Erythroblast (primary cell): ENCODE measurements at regions not wholly inside any gene's neighbourhood (a gene's known extent, or its start where the extent isn't known, plus 50 kb on each side); places are given as distances from the start of the nearest gene placed in this dataset.

Source experiments
- GATA1 ChIP-seq: IDR thresholded peaks from 2 replicates; pipeline ENCODE4 v1.6.1; 2011; ENCODE audit warnings: low read depth, mild to moderate bottlenecking, control low read depth, low read length, moderate library complexity
- POLR2A ChIP-seq: IDR thresholded peaks from 2 replicates; pipeline ENCODE4 v1.6.1; 2011; ENCODE audit warnings: mild to moderate bottlenecking, low read length

DNA sequence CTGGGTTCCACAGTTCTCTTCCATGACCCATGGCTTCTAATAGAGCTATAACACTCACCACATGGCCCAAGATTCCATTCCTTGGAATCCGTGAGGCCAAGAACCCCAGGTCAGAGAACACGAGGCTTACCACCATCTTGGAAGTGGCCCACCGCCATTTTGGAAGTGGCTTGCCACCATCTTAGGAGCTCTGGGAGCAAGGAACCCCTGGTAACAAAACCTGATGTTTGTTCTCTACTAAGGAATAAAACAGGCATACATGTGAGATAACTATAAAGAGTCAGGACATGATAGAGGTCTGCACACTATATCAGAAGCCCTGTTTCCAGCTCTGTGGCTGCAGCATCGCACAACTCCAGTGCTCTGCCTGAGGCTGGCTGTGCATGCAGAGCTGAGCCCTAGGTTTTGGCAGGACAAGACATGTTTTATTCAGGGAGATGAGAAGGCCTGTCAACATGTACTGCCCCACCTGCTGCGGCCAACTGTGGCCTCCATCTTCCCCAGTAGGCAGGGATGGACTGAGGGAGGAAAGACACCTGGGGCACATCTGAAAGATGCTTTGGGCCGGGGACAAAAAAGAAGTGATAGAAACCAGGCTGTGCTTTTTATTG is 344.9 kb downstream of the DAD1 start:
- TF ChIP-seq POLR2A: no peak
- no peak for TF ChIP-seq GATA1
